ENCODE measurements at regions not wholly inside any gene's neighbourhood (a gene's known extent, or its start where the extent isn't known, plus 50 kb on each side); places are given as distances from the start of the nearest gene placed in this dataset.

GRCh38 chr7:144957998-144958397 lies 122.1 kb upstream of the TPK1 start:
- ChIA-PET CTCF (no interaction called here), POLR2A (no interaction called here), RAD21 (ENCODE audit: low non-redundant PET in 1 of 2, low total read pairs in 2 of 2, uncharacterized antibody in 2 of 2, unreplicated experiment in 2 of 2) (no interaction called here)
- Histone ChIP-seq H3K9me2 (ENCODE audit: insufficient read depth) (no peaks in the 10 kb centered on the region), H3K36me3 (ENCODE audit: control insufficient read depth in 1 of 2, insufficient read depth in 2 of 2, low read length in 2 of 2) (no peaks in the 10 kb centered on the region), H2AFZ (ENCODE audit: low read depth, low read length, poor library complexity, severe bottlenecking) (no peak overlapping the region), H3K9me3 (ENCODE audit: control insufficient read depth in 1 of 2, insufficient read depth in 1 of 2, low read depth in 1 of 2, low read length in 2 of 2) (no peaks in the 10 kb centered on the region), H3K4me2 (ENCODE audit: low read length) (no peak overlapping the region), H3K4me3 (replicated peaks in 1 of 2; ENCODE audit: low read depth in 1 of 2, low read length in 2 of 2) (no peak overlapping the region), H3K27me3 (ENCODE audit: insufficient read depth, low read length) (no peaks in the 10 kb centered on the region), H3K79me2 (ENCODE audit: insufficient read depth, low read length) (no peaks in the 10 kb centered on the region), H4K20me1 (ENCODE audit: insufficient read depth) (no peaks in the 10 kb centered on the region), H3K9ac (ENCODE audit: low read length) (no peak overlapping the region), H3K4me1 (ENCODE audit: control insufficient read depth in 1 of 2, insufficient read depth in 2 of 2, low read length in 2 of 2) (no peaks in the 10 kb centered on the region), H3K27ac (ENCODE audit: low read depth, low read length) (no peak overlapping the region)
- TF ChIP-seq CBX3 (IDR thresholded peaks at IDR 0.05; ENCODE audit: low read depth) (no peak), FOSL1 (IDR thresholded peaks at IDR 0.05; ENCODE audit: low read depth) (no peak), MAX (IDR thresholded peaks at IDR 0.05) (no peak), TCF7L2 (IDR thresholded peaks at IDR 0.05; ENCODE audit: borderline replicate concordance, extremely low read depth, insufficient read depth, insufficient read length) (no peak), SIN3A (IDR thresholded peaks at IDR 0.05; ENCODE audit: low read depth) (no peak), EZH2 (IDR thresholded peaks at IDR 0.05) (no peak), RAD21 (IDR thresholded peaks at IDR 0.05; ENCODE audit: low read depth) (no peak), ATF3 (IDR thresholded peaks at IDR 0.05) (no peak), REST (IDR thresholded peaks at IDR 0.05; ENCODE audit: low read depth) (no peak), JUND (IDR thresholded peaks at IDR 0.05) (no peak), CEBPB (IDR thresholded peaks at IDR 0.05; ENCODE audit: low read depth) (no peak), POLR2AphosphoS5 (IDR thresholded peaks at IDR 0.05; ENCODE audit: low read depth, low read length) (no peak), POLR2A (IDR thresholded peaks at IDR 0.05; ENCODE audit: borderline replicate concordance, extremely low read depth, insufficient read depth, insufficient read length) (no peak), SP1 (IDR thresholded peaks at IDR 0.05; ENCODE audit: low read depth) (no peak), ZFX (IDR thresholded peaks at IDR 0.05) (no peak)
- intact Hi-C loops (cut with micrococcal nuclease), result no loop called here
- BruUV-seq (replicated peaks), result no TSS peak
- ATAC-seq, result no peak
- no peak for DNase-seq (ENCODE audit: low read depth, low spot score)

All from HCT116 (cell line).